Cardiac muscle cell (in vitro differentiated cells and primary cell): ENCODE measurements at regions not wholly inside any gene's neighbourhood (a gene's known extent, or its start where the extent isn't known, plus 50 kb on each side); places are given as distances from the start of the nearest gene placed in this dataset.

Experiments
- DNase-seq, 2 donors: peaks; one replicate each; pipeline versions ENCODE4 v3.0.0 to v3.0.0-alpha.2; 2010 to 2017; ENCODE audit warnings: low read depth in 1 of 2, low spot score in 1 of 2
- H3K27ac ChIP-seq: fragments of 200-600 bp; sonication (generic); 2 replicates; pipeline ENCODE4 v1.5.1; 2016
- H3K27me3 ChIP-seq: fragments of 200-600 bp; sonication (generic); 2 replicates; pipeline ENCODE4 v1.6.0; 2016; ENCODE audit warnings: control low read depth
- H3K36me3 ChIP-seq: fragments of 200-600 bp; sonication (generic); 2 replicates; pipeline ENCODE4 v1.5.1; 2016; ENCODE audit warnings: control low read depth
- H3K4me1 ChIP-seq: fragments of 200-600 bp; sonication (generic); 2 replicates; pipeline ENCODE4 v1.8.1; 2017; ENCODE audit warnings: low read depth, mild to moderate bottlenecking, mixed run types
- H3K4me3 ChIP-seq: fragments of 200-600 bp; sonication (generic); 2 replicates; pipeline ENCODE4 v1.5.1; 2016; ENCODE audit warnings: mild to moderate bottlenecking
- H3K9me3 ChIP-seq: fragments of 200-600 bp; sonication (generic); 2 replicates; pipeline ENCODE4 v1.5.1; 2017; ENCODE audit warnings: low read depth, mild to moderate bottlenecking, control low read depth
- TF ChIP-seq, protein P1 (sequence below): IDR thresholded peaks from 2 replicates; pipeline ENCODE4 v1.5.1; 2012; ENCODE audit warnings: low read depth, mild to moderate bottlenecking, low read length

DNA sequence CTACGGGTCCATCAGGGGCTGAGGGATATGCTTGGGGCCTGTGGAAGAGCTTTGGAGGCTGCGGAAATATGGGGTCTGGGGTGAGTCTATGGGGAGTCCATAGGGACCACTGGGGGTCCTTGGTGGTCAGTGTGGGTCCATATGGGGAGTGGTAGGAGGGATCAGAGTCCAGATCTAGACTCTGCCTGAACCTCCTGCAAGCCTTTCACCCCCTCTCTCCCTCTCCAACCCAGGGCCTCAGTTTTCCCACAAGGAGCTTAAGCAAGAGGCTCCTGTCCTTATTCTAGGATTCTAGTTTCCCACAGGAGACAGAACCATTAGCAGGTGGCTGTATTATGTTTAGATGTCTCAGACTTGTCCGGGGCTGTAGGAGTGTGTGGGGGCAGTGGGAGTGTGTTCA is 161.9 kb upstream of the TSHZ3 start:
- Histone ChIP-seq H3K27ac (no peak overlapping the region), H3K4me3 (no peak overlapping the region), H3K4me1 (no peaks in the 10 kb centered on the region), H3K36me3 (no peaks in the 10 kb centered on the region), H3K27me3 (peaks cover 83% of the 10 kb centered on the region), H3K9me3 (no peaks in the 10 kb centered on the region)
- DNase-seq: no peak
- TF ChIP-seq, protein P1, sequence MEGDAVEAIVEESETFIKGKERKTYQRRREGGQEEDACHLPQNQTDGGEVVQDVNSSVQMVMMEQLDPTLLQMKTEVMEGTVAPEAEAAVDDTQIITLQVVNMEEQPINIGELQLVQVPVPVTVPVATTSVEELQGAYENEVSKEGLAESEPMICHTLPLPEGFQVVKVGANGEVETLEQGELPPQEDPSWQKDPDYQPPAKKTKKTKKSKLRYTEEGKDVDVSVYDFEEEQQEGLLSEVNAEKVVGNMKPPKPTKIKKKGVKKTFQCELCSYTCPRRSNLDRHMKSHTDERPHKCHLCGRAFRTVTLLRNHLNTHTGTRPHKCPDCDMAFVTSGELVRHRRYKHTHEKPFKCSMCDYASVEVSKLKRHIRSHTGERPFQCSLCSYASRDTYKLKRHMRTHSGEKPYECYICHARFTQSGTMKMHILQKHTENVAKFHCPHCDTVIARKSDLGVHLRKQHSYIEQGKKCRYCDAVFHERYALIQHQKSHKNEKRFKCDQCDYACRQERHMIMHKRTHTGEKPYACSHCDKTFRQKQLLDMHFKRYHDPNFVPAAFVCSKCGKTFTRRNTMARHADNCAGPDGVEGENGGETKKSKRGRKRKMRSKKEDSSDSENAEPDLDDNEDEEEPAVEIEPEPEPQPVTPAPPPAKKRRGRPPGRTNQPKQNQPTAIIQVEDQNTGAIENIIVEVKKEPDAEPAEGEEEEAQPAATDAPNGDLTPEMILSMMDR: no peak

- no peak for DNase-seq
- H3K27me3 ChIP-seq: peaks cover 83% of the 10 kb centered on the region
Observed at GRCh38 chr19:31511696-31512095, 162.5 kb upstream of the TSHZ3 start.

DNA sequence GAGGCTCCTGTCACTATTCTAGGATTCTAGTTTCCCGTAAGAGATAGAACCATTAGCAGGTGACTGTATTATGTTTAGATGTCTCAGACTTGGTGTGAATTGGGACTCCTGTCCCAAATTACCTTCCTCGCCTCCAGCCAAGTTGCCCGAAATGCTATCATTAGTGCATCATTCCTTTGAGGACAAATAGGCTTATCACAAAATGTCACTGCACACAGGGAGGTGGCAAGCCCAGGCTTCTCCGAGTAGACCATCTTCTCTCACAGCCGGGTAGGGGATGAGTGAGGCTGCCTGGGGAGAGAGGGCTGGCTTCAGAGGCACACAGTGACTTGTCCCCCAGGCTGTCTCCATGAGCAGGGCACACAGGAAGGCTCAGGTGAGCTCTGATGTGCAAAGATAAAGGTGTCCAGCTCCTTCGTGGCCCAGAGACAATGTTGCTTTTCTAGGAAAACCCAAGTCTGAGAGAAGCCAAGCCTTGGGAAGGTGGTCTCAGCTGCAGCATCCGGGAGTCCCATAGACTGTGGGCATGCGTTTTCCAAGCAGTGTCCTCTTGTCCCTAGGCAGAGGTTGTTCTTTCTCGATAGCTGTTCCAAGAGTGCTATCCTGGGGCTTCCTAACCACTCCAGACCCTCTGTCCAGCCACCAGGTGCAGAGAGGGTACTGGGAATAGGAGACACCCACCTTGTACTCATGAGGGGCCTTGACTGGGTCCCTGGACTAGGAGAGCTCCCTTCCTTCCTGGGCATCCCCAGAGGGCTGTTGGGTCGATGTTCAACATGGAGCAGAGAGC is 163.1 kb upstream of the TSHZ3 start:
- Histone ChIP-seq H3K9me3 (no peaks in the 10 kb centered on the region), H3K4me3 (no peak overlapping the region), H3K36me3 (no peaks in the 10 kb centered on the region), H3K27ac (no peak overlapping the region), H3K27me3 (peaks cover 83% of the 10 kb centered on the region), H3K4me1 (no peaks in the 10 kb centered on the region)
- TF ChIP-seq, protein P1: no peak
- no peak for DNase-seq

More at GRCh38 chr19:31511696-31512095, 162.5 kb upstream of the TSHZ3 start:
- Histone ChIP-seq H3K4me3 (no peak overlapping the region), H3K36me3 (no peaks in the 10 kb centered on the region), H3K27ac (no peak overlapping the region), H3K9me3 (no peaks in the 10 kb centered on the region), H3K4me1 (no peaks in the 10 kb centered on the region)
- TF ChIP-seq, protein P1: no peak

GRCh38 chr19:31513841-31514240 is 164.6 kb upstream of the TSHZ3 start:
- Histone ChIP-seq H3K4me3 (no peak overlapping the region), H3K27me3 (peaks cover 72% of the 10 kb centered on the region), H3K36me3 (no peaks in the 10 kb centered on the region), H3K27ac (no peak overlapping the region), H3K9me3 (no peaks in the 10 kb centered on the region), H3K4me1 (peaks cover 4% of the 10 kb centered on the region)
- no peak for DNase-seq
- TF ChIP-seq, protein P1: no peak

DNA sequence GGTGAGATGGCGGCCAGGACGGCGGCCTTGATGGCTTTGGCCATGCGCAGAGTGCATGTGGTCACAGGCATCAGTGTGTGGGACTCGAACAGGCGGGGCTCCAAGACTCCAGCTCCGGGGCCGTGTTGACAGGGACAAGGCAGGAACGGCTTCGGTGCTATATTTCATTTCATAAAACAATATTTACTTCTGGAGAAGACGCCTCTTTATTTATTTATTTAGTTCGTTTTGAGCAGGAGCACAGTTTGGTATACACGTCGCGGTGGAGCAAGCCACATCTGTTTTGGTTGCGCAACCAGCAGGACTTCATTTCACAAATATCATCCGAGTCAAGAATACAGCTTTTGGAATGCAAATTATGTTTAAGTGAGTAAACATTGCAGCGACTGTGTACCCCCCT is 166.7 kb upstream of the TSHZ3 start:
- Histone ChIP-seq H3K9me3 (no peaks in the 10 kb centered on the region), H3K4me3 (no peak overlapping the region), H3K27ac (no peak overlapping the region), H3K27me3 (peaks cover 57% of the 10 kb centered on the region), H3K4me1 (peaks cover 4% of the 10 kb centered on the region), H3K36me3 (no peaks in the 10 kb centered on the region)
- TF ChIP-seq, protein P1: no peak
- peak in 1 of 2 donors; percentile 16 for DNase-seq
